ENCODE measurements at regions not wholly inside any gene's neighbourhood (a gene's known extent, or its start where the extent isn't known, plus 50 kb on each side); places are given as distances from the start of the nearest gene placed in this dataset.

DNA sequence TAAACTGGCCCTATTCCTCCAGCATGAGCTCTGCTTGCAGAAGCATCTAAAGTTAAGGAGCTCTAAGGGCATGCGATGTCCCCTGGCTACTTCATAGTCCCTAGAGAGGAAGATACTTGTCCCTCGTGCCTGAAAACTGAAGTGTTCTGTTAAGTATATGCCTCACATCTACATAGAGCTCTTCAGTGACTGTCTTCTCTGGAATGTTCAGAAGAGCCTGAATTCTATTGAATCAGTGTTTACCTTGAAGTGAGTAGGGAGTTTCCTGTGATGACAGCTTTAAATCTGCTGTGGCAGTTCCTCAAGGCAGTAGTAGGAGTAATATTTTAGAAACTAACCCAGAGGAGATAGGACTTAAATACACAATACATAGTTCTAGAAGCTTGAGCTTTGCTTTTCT lies 111.2 kb downstream of the ZNF518B start:
- CTCF ChIA-PET, result no interaction called here
- RAD21 ChIA-PET (ENCODE audit: unreplicated experiment), result no interaction called here
- no TSS peak for BruUV-seq (replicated peaks)

More for the DNA sequence above, 111.2 kb downstream of the ZNF518B start:
- TF ChIP-seq, protein P1, sequence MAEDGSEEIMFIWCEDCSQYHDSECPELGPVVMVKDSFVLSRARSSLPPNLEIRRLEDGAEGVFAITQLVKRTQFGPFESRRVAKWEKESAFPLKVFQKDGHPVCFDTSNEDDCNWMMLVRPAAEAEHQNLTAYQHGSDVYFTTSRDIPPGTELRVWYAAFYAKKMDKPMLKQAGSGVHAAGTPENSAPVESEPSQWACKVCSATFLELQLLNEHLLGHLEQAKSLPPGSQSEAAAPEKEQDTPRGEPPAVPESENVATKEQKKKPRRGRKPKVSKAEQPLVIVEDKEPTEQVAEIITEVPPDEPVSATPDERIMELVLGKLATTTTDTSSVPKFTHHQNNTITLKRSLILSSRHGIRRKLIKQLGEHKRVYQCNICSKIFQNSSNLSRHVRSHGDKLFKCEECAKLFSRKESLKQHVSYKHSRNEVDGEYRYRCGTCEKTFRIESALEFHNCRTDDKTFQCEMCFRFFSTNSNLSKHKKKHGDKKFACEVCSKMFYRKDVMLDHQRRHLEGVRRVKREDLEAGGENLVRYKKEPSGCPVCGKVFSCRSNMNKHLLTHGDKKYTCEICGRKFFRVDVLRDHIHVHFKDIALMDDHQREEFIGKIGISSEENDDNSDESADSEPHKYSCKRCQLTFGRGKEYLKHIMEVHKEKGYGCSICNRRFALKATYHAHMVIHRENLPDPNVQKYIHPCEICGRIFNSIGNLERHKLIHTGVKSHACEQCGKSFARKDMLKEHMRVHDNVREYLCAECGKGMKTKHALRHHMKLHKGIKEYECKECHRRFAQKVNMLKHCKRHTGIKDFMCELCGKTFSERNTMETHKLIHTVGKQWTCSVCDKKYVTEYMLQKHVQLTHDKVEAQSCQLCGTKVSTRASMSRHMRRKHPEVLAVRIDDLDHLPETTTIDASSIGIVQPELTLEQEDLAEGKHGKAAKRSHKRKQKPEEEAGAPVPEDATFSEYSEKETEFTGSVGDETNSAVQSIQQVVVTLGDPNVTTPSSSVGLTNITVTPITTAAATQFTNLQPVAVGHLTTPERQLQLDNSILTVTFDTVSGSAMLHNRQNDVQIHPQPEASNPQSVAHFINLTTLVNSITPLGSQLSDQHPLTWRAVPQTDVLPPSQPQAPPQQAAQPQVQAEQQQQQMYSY (CRISPR knock-in tag; IDR thresholded peaks at IDR 0.05), result no peak
- TF ChIP-seq, protein P2, sequence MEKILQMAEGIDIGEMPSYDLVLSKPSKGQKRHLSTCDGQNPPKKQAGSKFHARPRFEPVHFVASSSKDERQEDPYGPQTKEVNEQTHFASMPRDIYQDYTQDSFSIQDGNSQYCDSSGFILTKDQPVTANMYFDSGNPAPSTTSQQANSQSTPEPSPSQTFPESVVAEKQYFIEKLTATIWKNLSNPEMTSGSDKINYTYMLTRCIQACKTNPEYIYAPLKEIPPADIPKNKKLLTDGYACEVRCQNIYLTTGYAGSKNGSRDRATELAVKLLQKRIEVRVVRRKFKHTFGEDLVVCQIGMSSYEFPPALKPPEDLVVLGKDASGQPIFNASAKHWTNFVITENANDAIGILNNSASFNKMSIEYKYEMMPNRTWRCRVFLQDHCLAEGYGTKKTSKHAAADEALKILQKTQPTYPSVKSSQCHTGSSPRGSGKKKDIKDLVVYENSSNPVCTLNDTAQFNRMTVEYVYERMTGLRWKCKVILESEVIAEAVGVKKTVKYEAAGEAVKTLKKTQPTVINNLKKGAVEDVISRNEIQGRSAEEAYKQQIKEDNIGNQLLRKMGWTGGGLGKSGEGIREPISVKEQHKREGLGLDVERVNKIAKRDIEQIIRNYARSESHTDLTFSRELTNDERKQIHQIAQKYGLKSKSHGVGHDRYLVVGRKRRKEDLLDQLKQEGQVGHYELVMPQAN (conservative IDR thresholded peaks at IDR 0.05), result no peak
- TF ChIP-seq TARDBP (IDR thresholded peaks at IDR 0.05; ENCODE audit: borderline replicate concordance), result no peak
- TF ChIP-seq CHD2 (IDR thresholded peaks at IDR 0.05; ENCODE audit: borderline replicate concordance, low read depth, low read length), result no peak
- no peak for TF ChIP-seq FOXK2 (IDR thresholded peaks at IDR 0.05)
- no peak for TF ChIP-seq STAT3 (IDR thresholded peaks at IDR 0.05; ENCODE audit: low read depth, low read length)
- no peaks in the 10 kb centered on the region for H3K4me1 ChIP-seq (ENCODE audit: control insufficient read depth, insufficient read depth, low read length)
- no peaks in the 10 kb centered on the region for H3K27me3 ChIP-seq (replicated peaks in 1 of 2; ENCODE audit: control insufficient read depth in 2 of 2, insufficient read depth in 2 of 2, low read length in 1 of 2)
- 45% methylated on average over 2 of the region's 2 CpGs for WGBS (ENCODE audit: insufficient coverage, insufficient replicate concordance, low lambda C conversion rate, missing lambda C conversion rate)
- in situ Hi-C loops (cut with MboI), result no loop called here
- H3K4me3 ChIP-seq, result no peak overlapping the region
- ChIA-PET SMC1A (ENCODE audit: uncharacterized antibody, unreplicated experiment) (interaction anchor here (0.8 kb wide), 1 partner anchor 191 kb away, joined by 3 read pairs; no protein-coding TSS in a partner anchor), POLR2A (no interaction called here)
- H4K20me1 ChIP-seq (ENCODE audit: control insufficient read depth, insufficient read depth), result no peaks in the 10 kb centered on the region
- no peak overlapping the region for H3K27ac ChIP-seq (ENCODE audit: control insufficient read depth, insufficient read depth)
- H3K79me2 ChIP-seq (ENCODE audit: control insufficient read depth, insufficient read depth, low read length), result no peaks in the 10 kb centered on the region
- no peak overlapping the region for H2AFZ ChIP-seq (ENCODE audit: control insufficient read depth, low read depth, low read length)
- H3K9me3 ChIP-seq (replicated peaks; ENCODE audit: control insufficient read depth, insufficient read depth, low read length), result no peaks in the 10 kb centered on the region
- H3K4me2 ChIP-seq (ENCODE audit: control insufficient read depth, insufficient read depth), result no peak overlapping the region
- intact Hi-C loops (cut with micrococcal nuclease; ENCODE audit: unreplicated experiment), result no loop called here
- ATAC-seq (no peak), DNase-seq (ENCODE audit: low read depth, low spot score) (no peak), FAIRE-seq (no peak)
- no peak overlapping the region for H3K9ac ChIP-seq (ENCODE audit: control insufficient read depth, insufficient read depth, low read length)
- H3K36me3 ChIP-seq (ENCODE audit: control insufficient read depth in 2 of 2, insufficient read depth in 2 of 2, low read length in 1 of 2), result no peaks in the 10 kb centered on the region
